HepG2 (cell line): ENCODE measurements at regions not wholly inside any gene's neighbourhood (a gene's known extent, or its start where the extent isn't known, plus 50 kb on each side); places are given as distances from the start of the nearest gene placed in this dataset.

Source experiments
- ARNT2 ChIP-seq: sonication (generic); formaldehyde crosslinking; IDR thresholded peaks from 2 replicates; pipeline ENCODE4 v1.8.0; 2022; ENCODE audit warnings: mild to moderate bottlenecking, low read depth, missing genetic modification reagents, moderate library complexity
- CREM ChIP-seq, 2 experiments: sonication (generic) in 1 of 2; formaldehyde crosslinking in 1 of 2; IDR thresholded peaks; 2 replicates each; pipeline versions ENCODE4 v1.4.0 to v1.6.1; 2016 to 2020; ENCODE audit warnings: antibody characterized with exemption in 1 of 2, mild to moderate bottlenecking in 1 of 2, missing genetic modification reagents in 1 of 2
- MAF1 ChIP-seq: sonication (generic); formaldehyde crosslinking; IDR thresholded peaks from 2 replicates; pipeline ENCODE4 v1.5.0; 2020; ENCODE audit warnings: missing genetic modification reagents, borderline replicate concordance
- MIER2 ChIP-seq: IDR thresholded peaks from 2 replicates; pipeline ENCODE4 v1.6.1; 2016; ENCODE audit warnings: missing biosample characterization, missing genetic modification reagents
- NFATC3 ChIP-seq: sonication (generic); formaldehyde crosslinking; IDR thresholded peaks from 2 replicates; pipeline ENCODE4 v1.5.1; 2020; ENCODE audit warnings: mild to moderate bottlenecking, missing genetic modification reagents
- NFE2 ChIP-seq: sonication (generic); formaldehyde crosslinking; IDR thresholded peaks from 2 replicates; pipeline ENCODE4 v1.4.0; 2020; ENCODE audit warnings: missing genetic modification reagents
- TAF1 ChIP-seq: sonication (generic); formaldehyde crosslinking; IDR thresholded peaks from 2 replicates; pipeline ENCODE4 v1.4.0; 2020; ENCODE audit warnings: missing genetic modification reagents
- TCF7L2 ChIP-seq: IDR thresholded peaks from 2 replicates; pipeline ENCODE4 v1.6.1; 2011; ENCODE audit warnings: mild to moderate bottlenecking, low read depth, low read length, moderate library complexity
- TF ChIP-seq, protein P1 (sequence below): sonication (generic); formaldehyde crosslinking; IDR thresholded peaks from 2 replicates; pipeline ENCODE4 v1.5.1; 2020; ENCODE audit warnings: mild to moderate bottlenecking, missing genetic modification reagents, moderate library complexity
- TF ChIP-seq, protein P2 (sequence below): sonication (generic); formaldehyde crosslinking; IDR thresholded peaks from 2 replicates; pipeline ENCODE4 v1.5.0; 2020; ENCODE audit warnings: mild to moderate bottlenecking, missing genetic modification reagents
- TF ChIP-seq, protein P3 (sequence below): sonication (generic); formaldehyde crosslinking; IDR thresholded peaks from 2 replicates; pipeline ENCODE4 v1.4.0; 2020; ENCODE audit warnings: mild to moderate bottlenecking, missing genetic modification reagents
- TF ChIP-seq, protein P4 (sequence below): sonication (generic); formaldehyde crosslinking; IDR thresholded peaks from 2 replicates; pipeline ENCODE4 v1.5.0; 2020; ENCODE audit warnings: mild to moderate bottlenecking, missing genetic modification reagents
- TF ChIP-seq, protein P5 (sequence below): sonication (generic); formaldehyde crosslinking; IDR thresholded peaks from 2 replicates; pipeline ENCODE4 v1.5.1; 2020; ENCODE audit warnings: missing genetic modification reagents, mild to moderate bottlenecking, borderline replicate concordance
- TF ChIP-seq, protein P6 (sequence below): IDR thresholded peaks from 2 replicates; pipeline ENCODE4 v1.6.1; 2018; ENCODE audit warnings: missing genetic modification reagents
- TF ChIP-seq, protein P7 (sequence below): sonication (generic); formaldehyde crosslinking; IDR thresholded peaks from 2 replicates; pipeline ENCODE4 v1.5.1; 2020; ENCODE audit warnings: mild to moderate bottlenecking, moderate library complexity, missing genetic modification reagents

DNA sequence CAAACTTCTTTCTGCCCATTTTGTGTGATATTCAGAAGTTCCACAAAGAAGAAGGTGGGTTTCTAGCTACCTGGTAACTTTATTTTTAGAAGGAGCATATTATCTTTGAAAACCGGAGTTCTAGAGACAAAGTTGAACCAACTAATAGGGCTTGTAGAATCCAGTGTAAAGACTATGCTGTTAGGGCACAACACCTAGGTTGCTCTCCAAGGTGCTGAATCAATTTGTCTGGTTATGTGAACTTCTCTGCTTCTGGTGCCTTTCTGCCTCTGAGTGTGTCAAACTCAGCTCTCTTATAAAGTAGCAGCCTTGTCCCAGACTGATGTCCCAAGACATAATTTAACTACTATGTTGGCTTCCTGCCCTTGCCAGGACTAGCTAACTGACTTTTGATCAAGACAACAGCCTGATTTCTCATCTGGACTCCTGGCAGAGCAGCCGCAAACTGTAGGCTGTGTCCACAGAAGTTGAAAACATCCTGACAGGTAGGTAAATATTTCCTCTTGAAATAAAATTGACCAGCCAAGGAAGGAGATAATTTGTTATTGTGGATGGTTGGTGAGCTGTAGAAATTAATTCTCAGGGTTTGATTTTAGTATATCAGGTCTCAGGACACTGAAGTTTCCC, 119.4 kb downstream of the CYRIA start (continued):
- TF ChIP-seq, protein P1, sequence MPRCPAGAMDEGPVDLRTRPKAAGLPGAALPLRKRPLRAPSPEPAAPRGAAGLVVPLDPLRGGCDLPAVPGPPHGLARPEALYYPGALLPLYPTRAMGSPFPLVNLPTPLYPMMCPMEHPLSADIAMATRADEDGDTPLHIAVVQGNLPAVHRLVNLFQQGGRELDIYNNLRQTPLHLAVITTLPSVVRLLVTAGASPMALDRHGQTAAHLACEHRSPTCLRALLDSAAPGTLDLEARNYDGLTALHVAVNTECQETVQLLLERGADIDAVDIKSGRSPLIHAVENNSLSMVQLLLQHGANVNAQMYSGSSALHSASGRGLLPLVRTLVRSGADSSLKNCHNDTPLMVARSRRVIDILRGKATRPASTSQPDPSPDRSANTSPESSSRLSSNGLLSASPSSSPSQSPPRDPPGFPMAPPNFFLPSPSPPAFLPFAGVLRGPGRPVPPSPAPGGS (CRISPR knock-in tag), result no peak
- peak; percentile 99 for TF ChIP-seq MIER2
- TF ChIP-seq, protein P2, sequence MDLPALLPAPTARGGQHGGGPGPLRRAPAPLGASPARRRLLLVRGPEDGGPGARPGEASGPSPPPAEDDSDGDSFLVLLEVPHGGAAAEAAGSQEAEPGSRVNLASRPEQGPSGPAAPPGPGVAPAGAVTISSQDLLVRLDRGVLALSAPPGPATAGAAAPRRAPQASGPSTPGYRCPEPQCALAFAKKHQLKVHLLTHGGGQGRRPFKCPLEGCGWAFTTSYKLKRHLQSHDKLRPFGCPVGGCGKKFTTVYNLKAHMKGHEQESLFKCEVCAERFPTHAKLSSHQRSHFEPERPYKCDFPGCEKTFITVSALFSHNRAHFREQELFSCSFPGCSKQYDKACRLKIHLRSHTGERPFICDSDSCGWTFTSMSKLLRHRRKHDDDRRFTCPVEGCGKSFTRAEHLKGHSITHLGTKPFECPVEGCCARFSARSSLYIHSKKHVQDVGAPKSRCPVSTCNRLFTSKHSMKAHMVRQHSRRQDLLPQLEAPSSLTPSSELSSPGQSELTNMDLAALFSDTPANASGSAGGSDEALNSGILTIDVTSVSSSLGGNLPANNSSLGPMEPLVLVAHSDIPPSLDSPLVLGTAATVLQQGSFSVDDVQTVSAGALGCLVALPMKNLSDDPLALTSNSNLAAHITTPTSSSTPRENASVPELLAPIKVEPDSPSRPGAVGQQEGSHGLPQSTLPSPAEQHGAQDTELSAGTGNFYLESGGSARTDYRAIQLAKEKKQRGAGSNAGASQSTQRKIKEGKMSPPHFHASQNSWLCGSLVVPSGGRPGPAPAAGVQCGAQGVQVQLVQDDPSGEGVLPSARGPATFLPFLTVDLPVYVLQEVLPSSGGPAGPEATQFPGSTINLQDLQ (CRISPR knock-in tag), result no peak
- no peak for TF ChIP-seq NFE2
- no peak for TF ChIP-seq MAF1 (CRISPR knock-in tag)
- TF ChIP-seq TCF7L2, result no peak
- TF ChIP-seq, protein P3, sequence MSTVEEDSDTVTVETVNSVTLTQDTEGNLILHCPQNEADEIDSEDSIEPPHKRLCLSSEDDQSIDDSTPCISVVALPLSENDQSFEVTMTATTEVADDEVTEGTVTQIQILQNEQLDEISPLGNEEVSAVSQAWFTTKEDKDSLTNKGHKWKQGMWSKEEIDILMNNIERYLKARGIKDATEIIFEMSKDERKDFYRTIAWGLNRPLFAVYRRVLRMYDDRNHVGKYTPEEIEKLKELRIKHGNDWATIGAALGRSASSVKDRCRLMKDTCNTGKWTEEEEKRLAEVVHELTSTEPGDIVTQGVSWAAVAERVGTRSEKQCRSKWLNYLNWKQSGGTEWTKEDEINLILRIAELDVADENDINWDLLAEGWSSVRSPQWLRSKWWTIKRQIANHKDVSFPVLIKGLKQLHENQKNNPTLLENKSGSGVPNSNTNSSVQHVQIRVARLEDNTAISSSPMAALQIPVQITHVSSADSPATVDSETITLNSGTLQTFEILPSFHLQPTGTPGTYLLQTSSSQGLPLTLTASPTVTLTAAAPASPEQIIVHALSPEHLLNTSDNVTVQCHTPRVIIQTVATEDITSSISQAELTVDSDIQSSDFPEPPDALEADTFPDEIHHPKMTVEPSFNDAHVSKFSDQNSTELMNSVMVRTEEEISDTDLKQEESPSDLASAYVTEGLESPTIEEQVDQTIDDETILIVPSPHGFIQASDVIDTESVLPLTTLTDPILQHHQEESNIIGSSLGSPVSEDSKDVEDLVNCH (CRISPR knock-in tag), result no peak
- no peak for TF ChIP-seq ARNT2 (CRISPR knock-in tag)
- no peak for TF ChIP-seq CREM (IDR thresholded peaks at IDR 0.05)
- no peak for TF ChIP-seq CREM (CRISPR knock-in tag; IDR thresholded peaks at IDR 0.05)
- no peak for TF ChIP-seq TAF1 (CRISPR knock-in tag)
- no peak for TF ChIP-seq NFATC3 (CRISPR knock-in tag)
- TF ChIP-seq, protein P4, sequence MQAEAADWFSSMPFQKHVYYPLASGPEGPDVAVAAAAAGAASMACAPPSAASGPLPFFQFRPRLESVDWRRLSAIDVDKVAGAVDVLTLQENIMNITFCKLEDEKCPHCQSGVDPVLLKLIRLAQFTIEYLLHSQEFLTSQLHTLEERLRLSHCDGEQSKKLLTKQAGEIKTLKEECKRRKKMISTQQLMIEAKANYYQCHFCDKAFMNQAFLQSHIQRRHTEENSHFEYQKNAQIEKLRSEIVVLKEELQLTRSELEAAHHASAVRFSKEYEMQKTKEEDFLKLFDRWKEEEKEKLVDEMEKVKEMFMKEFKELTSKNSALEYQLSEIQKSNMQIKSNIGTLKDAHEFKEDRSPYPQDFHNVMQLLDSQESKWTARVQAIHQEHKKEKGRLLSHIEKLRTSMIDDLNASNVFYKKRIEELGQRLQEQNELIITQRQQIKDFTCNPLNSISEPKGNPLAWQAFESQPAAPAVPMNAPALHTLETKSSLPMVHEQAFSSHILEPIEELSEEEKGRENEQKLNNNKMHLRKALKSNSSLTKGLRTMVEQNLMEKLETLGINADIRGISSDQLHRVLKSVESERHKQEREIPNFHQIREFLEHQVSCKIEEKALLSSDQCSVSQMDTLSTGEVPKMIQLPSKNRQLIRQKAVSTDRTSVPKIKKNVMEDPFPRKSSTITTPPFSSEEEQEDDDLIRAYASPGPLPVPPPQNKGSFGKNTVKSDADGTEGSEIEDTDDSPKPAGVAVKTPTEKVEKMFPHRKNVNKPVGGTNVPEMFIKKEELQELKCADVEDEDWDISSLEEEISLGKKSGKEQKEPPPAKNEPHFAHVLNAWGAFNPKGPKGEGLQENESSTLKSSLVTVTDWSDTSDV (CRISPR knock-in tag), result no peak
- TF ChIP-seq, protein P5, sequence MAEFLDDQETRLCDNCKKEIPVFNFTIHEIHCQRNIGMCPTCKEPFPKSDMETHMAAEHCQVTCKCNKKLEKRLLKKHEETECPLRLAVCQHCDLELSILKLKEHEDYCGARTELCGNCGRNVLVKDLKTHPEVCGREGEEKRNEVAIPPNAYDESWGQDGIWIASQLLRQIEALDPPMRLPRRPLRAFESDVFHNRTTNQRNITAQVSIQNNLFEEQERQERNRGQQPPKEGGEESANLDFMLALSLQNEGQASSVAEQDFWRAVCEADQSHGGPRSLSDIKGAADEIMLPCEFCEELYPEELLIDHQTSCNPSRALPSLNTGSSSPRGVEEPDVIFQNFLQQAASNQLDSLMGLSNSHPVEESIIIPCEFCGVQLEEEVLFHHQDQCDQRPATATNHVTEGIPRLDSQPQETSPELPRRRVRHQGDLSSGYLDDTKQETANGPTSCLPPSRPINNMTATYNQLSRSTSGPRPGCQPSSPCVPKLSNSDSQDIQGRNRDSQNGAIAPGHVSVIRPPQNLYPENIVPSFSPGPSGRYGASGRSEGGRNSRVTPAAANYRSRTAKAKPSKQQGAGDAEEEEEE, result no peak
- TF ChIP-seq, protein P6, sequence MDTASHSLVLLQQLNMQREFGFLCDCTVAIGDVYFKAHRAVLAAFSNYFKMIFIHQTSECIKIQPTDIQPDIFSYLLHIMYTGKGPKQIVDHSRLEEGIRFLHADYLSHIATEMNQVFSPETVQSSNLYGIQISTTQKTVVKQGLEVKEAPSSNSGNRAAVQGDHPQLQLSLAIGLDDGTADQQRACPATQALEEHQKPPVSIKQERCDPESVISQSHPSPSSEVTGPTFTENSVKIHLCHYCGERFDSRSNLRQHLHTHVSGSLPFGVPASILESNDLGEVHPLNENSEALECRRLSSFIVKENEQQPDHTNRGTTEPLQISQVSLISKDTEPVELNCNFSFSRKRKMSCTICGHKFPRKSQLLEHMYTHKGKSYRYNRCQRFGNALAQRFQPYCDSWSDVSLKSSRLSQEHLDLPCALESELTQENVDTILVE (CRISPR knock-in tag), result peak; percentile 74; the same call in 1 of the 2 replicates
- TF ChIP-seq, protein P7, sequence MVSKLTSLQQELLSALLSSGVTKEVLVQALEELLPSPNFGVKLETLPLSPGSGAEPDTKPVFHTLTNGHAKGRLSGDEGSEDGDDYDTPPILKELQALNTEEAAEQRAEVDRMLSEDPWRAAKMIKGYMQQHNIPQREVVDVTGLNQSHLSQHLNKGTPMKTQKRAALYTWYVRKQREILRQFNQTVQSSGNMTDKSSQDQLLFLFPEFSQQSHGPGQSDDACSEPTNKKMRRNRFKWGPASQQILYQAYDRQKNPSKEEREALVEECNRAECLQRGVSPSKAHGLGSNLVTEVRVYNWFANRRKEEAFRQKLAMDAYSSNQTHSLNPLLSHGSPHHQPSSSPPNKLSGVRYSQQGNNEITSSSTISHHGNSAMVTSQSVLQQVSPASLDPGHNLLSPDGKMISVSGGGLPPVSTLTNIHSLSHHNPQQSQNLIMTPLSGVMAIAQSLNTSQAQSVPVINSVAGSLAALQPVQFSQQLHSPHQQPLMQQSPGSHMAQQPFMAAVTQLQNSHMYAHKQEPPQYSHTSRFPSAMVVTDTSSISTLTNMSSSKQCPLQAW (CRISPR knock-in tag), result no peak
